ENCODE measurements at regions not wholly inside any gene's neighbourhood (a gene's known extent, or its start where the extent isn't known, plus 50 kb on each side); places are given as distances from the start of the nearest gene placed in this dataset.

DNA sequence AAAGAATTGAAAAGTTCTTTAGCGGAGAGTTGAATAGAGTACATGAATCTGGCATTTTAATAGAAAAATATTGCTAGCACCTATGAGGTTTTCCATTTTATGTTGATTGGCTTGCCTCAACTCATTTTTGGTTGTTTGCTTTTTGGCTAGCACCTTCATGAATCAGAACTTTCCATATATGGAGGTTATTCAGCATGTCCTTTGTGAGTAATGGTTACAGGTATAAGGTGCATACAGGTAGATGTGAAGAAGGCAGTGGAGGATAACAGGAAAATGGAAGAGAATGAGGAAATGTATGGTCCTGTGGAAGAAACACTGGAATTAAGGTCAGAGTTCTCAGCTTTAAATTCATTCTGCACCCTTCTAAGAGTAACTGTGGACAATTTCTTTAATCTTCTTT is 98.1 kb upstream of the GBE1 start:
- DNase-seq (ENCODE audit: low read depth in 1 of 2, low spot score in 1 of 2): no peak
- H3K27me3 ChIP-seq (ENCODE audit: insufficient read depth, poor library complexity, severe bottlenecking): no peaks in the 10 kb centered on the region
- no peak for TF ChIP-seq GABPA (IDR thresholded peaks at IDR 0.05; ENCODE audit: low read depth)
- TF ChIP-seq, protein P1, sequence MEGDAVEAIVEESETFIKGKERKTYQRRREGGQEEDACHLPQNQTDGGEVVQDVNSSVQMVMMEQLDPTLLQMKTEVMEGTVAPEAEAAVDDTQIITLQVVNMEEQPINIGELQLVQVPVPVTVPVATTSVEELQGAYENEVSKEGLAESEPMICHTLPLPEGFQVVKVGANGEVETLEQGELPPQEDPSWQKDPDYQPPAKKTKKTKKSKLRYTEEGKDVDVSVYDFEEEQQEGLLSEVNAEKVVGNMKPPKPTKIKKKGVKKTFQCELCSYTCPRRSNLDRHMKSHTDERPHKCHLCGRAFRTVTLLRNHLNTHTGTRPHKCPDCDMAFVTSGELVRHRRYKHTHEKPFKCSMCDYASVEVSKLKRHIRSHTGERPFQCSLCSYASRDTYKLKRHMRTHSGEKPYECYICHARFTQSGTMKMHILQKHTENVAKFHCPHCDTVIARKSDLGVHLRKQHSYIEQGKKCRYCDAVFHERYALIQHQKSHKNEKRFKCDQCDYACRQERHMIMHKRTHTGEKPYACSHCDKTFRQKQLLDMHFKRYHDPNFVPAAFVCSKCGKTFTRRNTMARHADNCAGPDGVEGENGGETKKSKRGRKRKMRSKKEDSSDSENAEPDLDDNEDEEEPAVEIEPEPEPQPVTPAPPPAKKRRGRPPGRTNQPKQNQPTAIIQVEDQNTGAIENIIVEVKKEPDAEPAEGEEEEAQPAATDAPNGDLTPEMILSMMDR (IDR thresholded peaks at IDR 0.05; ENCODE audit: insufficient read depth, low read length): no peak
- TF ChIP-seq, protein P2, sequence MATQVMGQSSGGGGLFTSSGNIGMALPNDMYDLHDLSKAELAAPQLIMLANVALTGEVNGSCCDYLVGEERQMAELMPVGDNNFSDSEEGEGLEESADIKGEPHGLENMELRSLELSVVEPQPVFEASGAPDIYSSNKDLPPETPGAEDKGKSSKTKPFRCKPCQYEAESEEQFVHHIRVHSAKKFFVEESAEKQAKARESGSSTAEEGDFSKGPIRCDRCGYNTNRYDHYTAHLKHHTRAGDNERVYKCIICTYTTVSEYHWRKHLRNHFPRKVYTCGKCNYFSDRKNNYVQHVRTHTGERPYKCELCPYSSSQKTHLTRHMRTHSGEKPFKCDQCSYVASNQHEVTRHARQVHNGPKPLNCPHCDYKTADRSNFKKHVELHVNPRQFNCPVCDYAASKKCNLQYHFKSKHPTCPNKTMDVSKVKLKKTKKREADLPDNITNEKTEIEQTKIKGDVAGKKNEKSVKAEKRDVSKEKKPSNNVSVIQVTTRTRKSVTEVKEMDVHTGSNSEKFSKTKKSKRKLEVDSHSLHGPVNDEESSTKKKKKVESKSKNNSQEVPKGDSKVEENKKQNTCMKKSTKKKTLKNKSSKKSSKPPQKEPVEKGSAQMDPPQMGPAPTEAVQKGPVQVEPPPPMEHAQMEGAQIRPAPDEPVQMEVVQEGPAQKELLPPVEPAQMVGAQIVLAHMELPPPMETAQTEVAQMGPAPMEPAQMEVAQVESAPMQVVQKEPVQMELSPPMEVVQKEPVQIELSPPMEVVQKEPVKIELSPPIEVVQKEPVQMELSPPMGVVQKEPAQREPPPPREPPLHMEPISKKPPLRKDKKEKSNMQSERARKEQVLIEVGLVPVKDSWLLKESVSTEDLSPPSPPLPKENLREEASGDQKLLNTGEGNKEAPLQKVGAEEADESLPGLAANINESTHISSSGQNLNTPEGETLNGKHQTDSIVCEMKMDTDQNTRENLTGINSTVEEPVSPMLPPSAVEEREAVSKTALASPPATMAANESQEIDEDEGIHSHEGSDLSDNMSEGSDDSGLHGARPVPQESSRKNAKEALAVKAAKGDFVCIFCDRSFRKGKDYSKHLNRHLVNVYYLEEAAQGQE (IDR thresholded peaks at IDR 0.05; ENCODE audit: insufficient replicate concordance, low read depth): no peak
- TF ChIP-seq SPI1 (IDR thresholded peaks at IDR 0.05; ENCODE audit: borderline replicate concordance, low read depth): no peak
- TF ChIP-seq POLR2AphosphoS5 (IDR thresholded peaks at IDR 0.05; ENCODE audit: low read depth): no peak
- H3K27ac ChIP-seq (replicated peaks): no peak overlapping the region
- no peak overlapping the region for H3K4me3 ChIP-seq (replicated peaks; ENCODE audit: insufficient read depth, low read length)

DNA sequence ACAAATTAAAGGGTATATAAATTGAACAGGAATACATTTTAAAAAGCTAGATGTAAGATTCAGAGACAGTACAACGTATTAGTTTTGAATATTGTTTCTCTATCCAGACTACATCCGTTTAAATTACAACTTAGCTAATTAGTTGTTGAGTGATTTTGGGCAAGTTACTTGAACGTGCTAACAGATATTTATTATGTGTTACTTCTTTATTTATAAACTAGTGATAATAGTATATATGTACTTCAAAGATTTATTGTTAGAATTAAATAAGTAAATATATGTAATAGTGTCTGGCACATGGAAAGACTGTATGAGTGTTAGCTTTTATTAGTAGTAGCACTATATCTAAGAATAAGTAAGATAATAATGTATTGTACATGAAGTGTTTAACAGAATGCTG is 92.0 kb upstream of the GBE1 start:
- no peaks in the 10 kb centered on the region for H3K27me3 ChIP-seq (ENCODE audit: insufficient read depth, poor library complexity, severe bottlenecking)
- H3K27ac ChIP-seq (replicated peaks): no peak overlapping the region
- no peak overlapping the region for H3K4me3 ChIP-seq (replicated peaks; ENCODE audit: insufficient read depth, low read length)
- no peak for TF ChIP-seq POLR2AphosphoS5 (IDR thresholded peaks at IDR 0.05; ENCODE audit: low read depth)
- TF ChIP-seq, protein P1 (IDR thresholded peaks at IDR 0.05; ENCODE audit: insufficient read depth, low read length): no peak
- TF ChIP-seq, protein P2 (IDR thresholded peaks at IDR 0.05; ENCODE audit: insufficient replicate concordance, low read depth): no peak
- TF ChIP-seq GABPA (IDR thresholded peaks at IDR 0.05; ENCODE audit: low read depth): no peak
- TF ChIP-seq SPI1 (IDR thresholded peaks at IDR 0.05; ENCODE audit: borderline replicate concordance, low read depth): no peak
- DNase-seq (ENCODE audit: low read depth in 1 of 2, low spot score in 1 of 2): no peak

DNA sequence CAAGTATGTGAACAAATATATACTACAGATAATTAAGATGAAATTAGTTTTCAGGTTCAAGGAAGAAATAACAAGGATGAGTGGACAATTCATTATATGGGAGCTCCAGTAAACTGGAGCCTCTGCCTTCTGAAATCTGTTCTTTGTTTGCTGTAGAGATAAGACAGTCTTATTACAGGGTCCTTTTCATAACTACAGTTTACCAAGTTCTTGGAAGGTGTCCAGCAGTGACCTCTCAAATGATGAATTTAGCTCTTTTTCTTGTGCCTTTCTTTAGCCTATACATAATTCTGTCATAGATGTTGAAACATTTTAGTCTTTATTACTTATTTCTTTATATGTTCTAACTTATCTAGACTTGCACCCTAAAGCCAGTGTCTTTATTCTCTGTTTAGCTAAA is 89.7 kb upstream of the GBE1 start:
- Histone ChIP-seq H3K27ac (replicated peaks) (no peak overlapping the region), H3K27me3 (ENCODE audit: insufficient read depth, poor library complexity, severe bottlenecking) (no peaks in the 10 kb centered on the region), H3K4me3 (replicated peaks; ENCODE audit: insufficient read depth, low read length) (no peak overlapping the region)
- no peak for DNase-seq (ENCODE audit: low read depth in 1 of 2, low spot score in 1 of 2)
- TF ChIP-seq, protein P1 (IDR thresholded peaks at IDR 0.05; ENCODE audit: insufficient read depth, low read length): no peak
- TF ChIP-seq, protein P2 (IDR thresholded peaks at IDR 0.05; ENCODE audit: insufficient replicate concordance, low read depth): no peak
- TF ChIP-seq POLR2AphosphoS5 (IDR thresholded peaks at IDR 0.05; ENCODE audit: low read depth): no peak
- no peak for TF ChIP-seq GABPA (IDR thresholded peaks at IDR 0.05; ENCODE audit: low read depth)
- TF ChIP-seq SPI1 (IDR thresholded peaks at IDR 0.05; ENCODE audit: borderline replicate concordance, low read depth): no peak

Measured in HL-60 (cell line).